ENCODE measurements at regions not wholly inside any gene's neighbourhood (a gene's known extent, or its start where the extent isn't known, plus 50 kb on each side); places are given as distances from the start of the nearest gene placed in this dataset.

- no peak for TF ChIP-seq CTCF (IDR thresholded peaks at IDR 0.05)
- TF ChIP-seq POLR2AphosphoS5 (IDR thresholded peaks at IDR 0.05): no peak
- TF ChIP-seq EP300 (IDR thresholded peaks at IDR 0.05): no peak
- no peak for TF ChIP-seq POLR2A (IDR thresholded peaks at IDR 0.05)
Observed at GRCh38 chr9:86735772-86736458, 211.4 kb downstream of the GAS1 start.
